HEK293T (cell line): ENCODE measurements at regions not wholly inside any gene's neighbourhood (a gene's known extent, or its start where the extent isn't known, plus 50 kb on each side); places are given as distances from the start of the nearest gene placed in this dataset.

Experiments
- BHLHE40 ChIP-seq: fragments of 450-650 bp; IDR thresholded peaks from 2 replicates; pipeline ENCODE4 v1.6.1; 2016; ENCODE audit warnings: mild to moderate bottlenecking, moderate library complexity, borderline replicate concordance
- ELF4 ChIP-seq: fragments of 450-650 bp; IDR thresholded peaks from 2 replicates; pipeline ENCODE4 v1.6.1; 2017; ENCODE audit warnings: antibody characterized with exemption
- FOXK2 ChIP-seq: fragments of 450-650 bp; IDR thresholded peaks from 2 replicates; pipeline ENCODE4 v1.6.1; 2016; ENCODE audit warnings: mild to moderate bottlenecking
- FOXM1 ChIP-seq: fragments of 450-650 bp; IDR thresholded peaks from 2 replicates; pipeline ENCODE4 v1.6.1; 2017; ENCODE audit warnings: mild to moderate bottlenecking, borderline replicate concordance
- HDGF ChIP-seq: fragments of 450-650 bp; IDR thresholded peaks from 2 replicates; pipeline ENCODE4 v1.6.1; 2017; ENCODE audit warnings: antibody characterized with exemption, borderline replicate concordance
- SP1 ChIP-seq: fragments of 450-650 bp; IDR thresholded peaks from 2 replicates; pipeline ENCODE4 v1.6.1; 2017
- SUZ12 ChIP-seq: fragments of 450-650 bp; IDR thresholded peaks from 2 replicates; pipeline ENCODE4 v1.6.1; 2016; ENCODE audit warnings: mild to moderate bottlenecking
- TARDBP ChIP-seq: fragments of 450-650 bp; IDR thresholded peaks from 2 replicates; pipeline ENCODE4 v1.6.1; 2016
- ZNF384 ChIP-seq: fragments of 450-650 bp; IDR thresholded peaks from 2 replicates; pipeline ENCODE4 v1.6.1; 2016

- TF ChIP-seq SP1 (no peak), ELF4 (no peak), BHLHE40 (no peak), ZNF384 (no peak), FOXM1 (no peak), FOXK2 (no peak), TARDBP (no peak), HDGF (no peak), SUZ12 (no peak)
Measured at GRCh38 chr4:186360551-186360950, 94.6 kb downstream of the F11 start.
